HepG2 (cell line): ENCODE measurements at regions not wholly inside any gene's neighbourhood (a gene's known extent, or its start where the extent isn't known, plus 50 kb on each side); places are given as distances from the start of the nearest gene placed in this dataset.

Experiments
- ATAC-seq: fragments of 200-7000 bp; cut with Tn5 transposase; 3 replicates; pipeline ENCODE4 v1.9.1; 2020; ENCODE audit warnings: mild to moderate bottlenecking, moderate library complexity
- BruUV-seq: library from RNA; stranded (reverse); fragments of 400-500 nt; replicated peaks from 2 replicates; lab custom pipeline; 2021; lab: Mats Ljungman, UMichigan
- CTCF ChIA-PET: fragments of 300-600 bp; formaldehyde crosslinking; extraction: SDS; loops from one replicate; lab custom pipeline; 2021; ENCODE audit warnings: low total read pairs, inconsistent platforms, low intra/inter-chr PET ratio; lab: Yijun Ruan, JAX
- POLR2A ChIA-PET: fragments of 350-600 bp; sonication (Branson Sonifier 250); formaldehyde crosslinking; loops from one replicate; lab custom pipeline; 2020; ENCODE audit warnings: antibody characterized with exemption, inconsistent platforms; lab: Yijun Ruan, JAX
- DNase-seq: peaks from one replicate; pipeline ENCODE4 v3.0.0-alpha.2; 2015; ENCODE audit warnings: low spot score
- FAIRE-seq: peaks from 3 replicates; lab custom pipeline; 2011; peaks lifted over from hg19 to GRCh38; lab: Jason Lieb, UNC
- H2AFZ ChIP-seq: one replicate; pipeline ENCODE4 v1.6.1; 2011; ENCODE audit warnings: low read length, inconsistent platforms
- H3K27ac ChIP-seq: fragments of 300-600 bp; 3 replicates; pipeline ENCODE4 v1.8.0; 2011; ENCODE audit warnings: mixed run types, mild to moderate bottlenecking, mixed read lengths, low read length, inconsistent platforms; ENCODE audit not compliant: insufficient read depth; ENCODE audit errors: extremely low read length
- H3K27me3 ChIP-seq, 2 experiments: fragments of 200-600 bp in 1 of 2; 2 replicates in 1 of 2; 3 replicates in 1 of 2; pipeline versions ENCODE4 v1.6.0 to v1.8.0; 2011; ENCODE audit warnings: low read length in 2 of 2, mild to moderate bottlenecking in 2 of 2, moderate library complexity in 2 of 2, inconsistent platforms in 1 of 2; ENCODE audit not compliant: insufficient read depth in 2 of 2, control insufficient read depth in 1 of 2
- H3K36me3 ChIP-seq, 2 experiments: fragments of 200-600 bp in 1 of 2; replicated peaks in 1 of 2; 2 replicates in 1 of 2; 3 replicates in 1 of 2; pipeline versions ENCODE4 v1.5.1 to v1.8.0; 2011; ENCODE audit warnings: low read length in 2 of 2, inconsistent platforms in 1 of 2; ENCODE audit not compliant: insufficient read depth in 2 of 2, control insufficient read depth in 1 of 2
- H3K4me1 ChIP-seq: 2 replicates; pipeline ENCODE4 v1.5.1; 2012; ENCODE audit warnings: low read length, inconsistent platforms; ENCODE audit not compliant: insufficient read depth
- H3K4me2 ChIP-seq: 2 replicates; pipeline ENCODE4 v1.6.0; 2011; ENCODE audit warnings: low read depth, low read length, inconsistent platforms
- H3K4me3 ChIP-seq, 3 experiments: fragments of 200-600 bp in 1 of 3; sonication (generic), shearing (Covaris generic) in 1 of 3; replicated peaks in 1 of 3; 2 replicates each; pipeline ENCODE4 v1.5.1; 2011 to 2016; ENCODE audit warnings: low read length in 3 of 3, inconsistent platforms in 2 of 3, low read depth in 2 of 3, mild to moderate bottlenecking in 2 of 3, control low read depth in 1 of 3, mixed read lengths in 1 of 3; ENCODE audit not compliant: insufficient read depth in 1 of 3
- H3K79me2 ChIP-seq: one replicate; pipeline ENCODE4 v1.6.1; 2011; ENCODE audit warnings: low read length, inconsistent platforms; ENCODE audit not compliant: insufficient read depth
- H3K9ac ChIP-seq: 2 replicates; pipeline ENCODE4 v1.6.0; 2011; ENCODE audit warnings: mild to moderate bottlenecking, low read depth, low read length, inconsistent platforms; ENCODE audit not compliant: insufficient read depth
- H3K9me3 ChIP-seq: 2 replicates; pipeline ENCODE4 v1.5.1; 2012; ENCODE audit warnings: mild to moderate bottlenecking, low read length
- H4K20me1 ChIP-seq: 2 replicates; pipeline ENCODE4 v1.6.0; 2011; ENCODE audit warnings: inconsistent platforms, mild to moderate bottlenecking, low read length, moderate library complexity; ENCODE audit not compliant: insufficient read depth
- HDAC6 ChIP-seq: fragments of 200-600 bp; sonication (generic); IDR thresholded peaks from 2 replicates; pipeline ENCODE4 v1.7.0; 2017; ENCODE audit warnings: mild to moderate bottlenecking, antibody characterized with exemption, low read length, low read depth
- HIVEP1 ChIP-seq: sonication (generic); formaldehyde crosslinking; IDR thresholded peaks from 2 replicates; pipeline ENCODE4 v1.4.0; 2020; ENCODE audit warnings: mild to moderate bottlenecking, missing genetic modification reagents
- NRL ChIP-seq: sonication (generic); formaldehyde crosslinking; IDR thresholded peaks from 2 replicates; pipeline ENCODE4 v1.5.0; 2020; ENCODE audit warnings: missing genetic modification reagents, mild to moderate bottlenecking, moderate library complexity, borderline replicate concordance
- PBX3 ChIP-seq: sonication (generic); formaldehyde crosslinking; IDR thresholded peaks from 2 replicates; pipeline ENCODE4 v1.8.1; 2023; ENCODE audit warnings: missing genetic modification reagents, inconsistent platforms, borderline replicate concordance
- WIZ ChIP-seq: sonication (generic); formaldehyde crosslinking; IDR thresholded peaks from 2 replicates; pipeline ENCODE4 v1.5.1; 2020; ENCODE audit warnings: mild to moderate bottlenecking, missing genetic modification reagents
- ZNF281 ChIP-seq: sonication (generic); formaldehyde crosslinking; IDR thresholded peaks from 2 replicates; pipeline ENCODE4 v1.4.0; 2020; ENCODE audit warnings: missing genetic modification reagents, borderline replicate concordance
- ZNF407 ChIP-seq: sonication (generic); formaldehyde crosslinking; IDR thresholded peaks from one replicate; pipeline ENCODE4 v1.5.1; 2020; ENCODE audit warnings: mild to moderate bottlenecking, missing genetic modification reagents; ENCODE audit errors: not compliant biosample characterization
- ZNF605 ChIP-seq: sonication (generic); formaldehyde crosslinking; IDR thresholded peaks from 2 replicates; pipeline ENCODE4 v1.8.0; 2022; ENCODE audit warnings: mild to moderate bottlenecking, missing genetic modification reagents
- ZNF782 ChIP-seq: sonication (generic); formaldehyde crosslinking; IDR thresholded peaks from 2 replicates; pipeline ENCODE4 v1.4.0; 2020; ENCODE audit warnings: missing genetic modification reagents, mild to moderate bottlenecking, borderline replicate concordance
- ZNF883 ChIP-seq: sonication (generic); formaldehyde crosslinking; IDR thresholded peaks from 2 replicates; pipeline ENCODE4 v1.5.1; 2020; ENCODE audit warnings: mild to moderate bottlenecking, missing genetic modification reagents; ENCODE audit errors: not compliant biosample characterization
- WGBS: methylation state at CpG from one replicate; pipeline ENCODE4 v1.1.6; 2017; ENCODE audit warnings: low lambda C conversion rate; 5-methylcytosine and 5-hydroxymethylcytosine counted together
- in situ Hi-C: cut with HindIII; loops from 2 replicates; pipeline ENCODE4 v1.10.0; 2017; ENCODE audit warnings: low pct_unique_long_range_greater_than_20kb; ENCODE audit not compliant: extremely low pct_ligation_motif_present
- intact Hi-C: fragments of 100-400 bp; cut with micrococcal nuclease; formaldehyde crosslinking; loops from one replicate; pipeline ENCODE4 v1.10.0; 2022; ENCODE audit not compliant: unreplicated experiment
- TF ChIP-seq, protein P1 (sequence below): fragments of 450-650 bp; IDR thresholded peaks from 2 replicates; pipeline ENCODE4 v1.6.1; 2017

DNA sequence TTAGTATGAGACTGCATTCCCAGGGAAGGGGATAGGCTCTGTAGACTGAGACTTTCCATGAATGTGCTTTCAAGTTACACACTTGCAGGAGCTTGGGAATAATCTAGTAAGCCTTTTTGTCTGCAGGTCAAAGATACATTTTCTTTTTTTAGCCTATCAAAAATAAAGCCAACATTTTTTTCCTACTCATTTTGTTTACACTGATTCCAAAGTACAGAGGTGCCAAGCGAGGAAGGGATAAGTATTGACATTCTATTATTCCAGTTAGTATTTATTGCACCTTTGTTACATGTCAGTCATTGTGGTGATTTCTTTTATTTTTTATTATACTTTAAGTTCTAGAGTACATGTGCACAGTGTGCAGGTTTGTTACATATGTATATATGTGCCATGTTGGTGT lies 413.0 kb upstream of the CHORDC1 start:
- in situ Hi-C loops = loop anchor here (10.0 kb wide), 1 partner anchor 61 kb away; no protein-coding TSS in a partner anchor
- H3K9ac ChIP-seq = no peak overlapping the region
- TF ChIP-seq ZNF407 (CRISPR knock-in tag) (no peak), ZNF605 (no peak), HIVEP1 (CRISPR knock-in tag) (no peak), ZNF782 (CRISPR knock-in tag) (no peak), ZNF281 (no peak), WIZ (no peak), ZNF883 (CRISPR knock-in tag) (no peak), NRL (CRISPR knock-in tag) (no peak), PBX3 (CRISPR knock-in tag) (no peak), HDAC6 (no peak)
- TF ChIP-seq, protein P1, sequence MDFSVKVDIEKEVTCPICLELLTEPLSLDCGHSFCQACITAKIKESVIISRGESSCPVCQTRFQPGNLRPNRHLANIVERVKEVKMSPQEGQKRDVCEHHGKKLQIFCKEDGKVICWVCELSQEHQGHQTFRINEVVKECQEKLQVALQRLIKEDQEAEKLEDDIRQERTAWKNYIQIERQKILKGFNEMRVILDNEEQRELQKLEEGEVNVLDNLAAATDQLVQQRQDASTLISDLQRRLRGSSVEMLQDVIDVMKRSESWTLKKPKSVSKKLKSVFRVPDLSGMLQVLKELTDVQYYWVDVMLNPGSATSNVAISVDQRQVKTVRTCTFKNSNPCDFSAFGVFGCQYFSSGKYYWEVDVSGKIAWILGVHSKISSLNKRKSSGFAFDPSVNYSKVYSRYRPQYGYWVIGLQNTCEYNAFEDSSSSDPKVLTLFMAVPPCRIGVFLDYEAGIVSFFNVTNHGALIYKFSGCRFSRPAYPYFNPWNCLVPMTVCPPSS = no peak

More for the DNA sequence above, 413.0 kb upstream of the CHORDC1 start:
- Histone ChIP-seq H3K79me2 (no peaks in the 10 kb centered on the region), H3K9me3 (peaks cover 8% of the 10 kb centered on the region; the same call in 1 of the 2 replicates), H3K4me2 (no peak overlapping the region), H3K4me3 (no peak overlapping the region), H3K27ac (no peak overlapping the region), H3K4me1 (peaks cover 10% of the 10 kb centered on the region; the same call in 1 of the 2 replicates), H2AFZ (no peak overlapping the region), H3K36me3 (no peaks in the 10 kb centered on the region), H3K27me3 (no peaks in the 10 kb centered on the region), H4K20me1 (no peaks in the 10 kb centered on the region)
- intact Hi-C loops = loop anchor here (10.0 kb wide), 1 partner anchor 609 kb away; no protein-coding TSS in a partner anchor
- CTCF ChIA-PET = no interaction called here
- DNase-seq (peak; percentile 4), FAIRE-seq (no peak), ATAC-seq (no peak; the same call in 2 of the 3 replicates)
- POLR2A ChIA-PET = no interaction called here
- WGBS = 14% methylated on average over 1 of the region's 1 CpG
- BruUV-seq = no TSS peak
